ENCODE measurements at regions not wholly inside any gene's neighbourhood (a gene's known extent, or its start where the extent isn't known, plus 50 kb on each side); places are given as distances from the start of the nearest gene placed in this dataset.

DNA sequence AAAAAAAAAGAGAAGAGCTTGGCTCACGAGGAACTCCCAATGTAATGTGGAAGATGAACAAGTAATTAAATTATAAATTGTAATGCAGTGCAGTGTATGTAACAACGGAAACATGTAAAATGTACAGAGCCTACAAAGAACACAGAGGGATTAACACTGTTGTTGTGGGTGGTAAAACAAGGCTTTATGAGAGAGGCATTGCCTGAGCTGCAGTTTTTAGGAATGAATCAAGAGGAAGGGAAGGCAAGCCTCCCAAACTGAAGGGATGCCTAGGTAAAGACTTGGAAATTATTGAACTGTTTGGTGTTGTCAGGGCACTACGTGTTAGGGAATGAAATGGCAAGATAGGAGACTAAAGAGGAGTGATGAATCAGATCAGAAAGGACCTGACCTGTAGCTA is 213.7 kb downstream of the HTR7 start:
- Histone ChIP-seq H3K36me3 (ENCODE audit: control insufficient read depth in 4 of 4, insufficient read depth in 3 of 4, low read depth in 1 of 4, low read length in 3 of 4) (no peaks in the 10 kb centered on the region), H3K4me1 (ENCODE audit: control insufficient read depth in 4 of 4, insufficient read depth in 4 of 4, low read length in 3 of 4) (no peaks in the 10 kb centered on the region), H3K9me3 (ENCODE audit: control insufficient read depth in 4 of 4, low read length in 3 of 4) (no peaks in the 10 kb centered on the region), H3K9ac (ENCODE audit: low read depth in 1 of 2, low read length in 2 of 2) (no peak overlapping the region), H3K27ac (ENCODE audit: low read depth in 1 of 2, low read length in 2 of 2) (no peak overlapping the region), H3K4me3 (ENCODE audit: low read depth in 1 of 3, low read length in 3 of 3) (no peak overlapping the region), H3K27me3 (ENCODE audit: control insufficient read depth in 4 of 4, insufficient read depth in 4 of 4, low read length in 3 of 4) (no peaks in the 10 kb centered on the region)
- no peak for TF ChIP-seq CTCF (IDR thresholded peaks at IDR 0.05; ENCODE audit: low read depth, low read length, missing input control)
- TF ChIP-seq NR2F2 (IDR thresholded peaks at IDR 0.05) = no peak
- no peak for TF ChIP-seq JUND (IDR thresholded peaks at IDR 0.05)
- no peak for TF ChIP-seq EGR1 (IDR thresholded peaks at IDR 0.05; ENCODE audit: low read depth in 2 of 2)
- no peak for TF ChIP-seq YY1 (IDR thresholded peaks at IDR 0.05)
- DNase-seq (ENCODE audit: low spot score) = no peak
- 56% methylated on average over 3 of the region's 3 CpGs for WGBS

GRCh38 chr10:90650858-90651257 is 207.0 kb downstream of the HTR7 start:
- Histone ChIP-seq H3K27me3 (ENCODE audit: control insufficient read depth in 4 of 4, insufficient read depth in 4 of 4, low read length in 3 of 4) (no peaks in the 10 kb centered on the region), H3K27ac (ENCODE audit: low read depth in 1 of 2, low read length in 2 of 2) (no peak overlapping the region), H3K4me1 (ENCODE audit: control insufficient read depth in 4 of 4, insufficient read depth in 4 of 4, low read length in 3 of 4) (no peaks in the 10 kb centered on the region), H3K9ac (ENCODE audit: low read depth in 1 of 2, low read length in 2 of 2) (no peak overlapping the region), H3K4me3 (ENCODE audit: low read depth in 1 of 3, low read length in 3 of 3) (no peak overlapping the region), H3K36me3 (ENCODE audit: control insufficient read depth in 4 of 4, insufficient read depth in 3 of 4, low read depth in 1 of 4, low read length in 3 of 4) (no peaks in the 10 kb centered on the region), H3K9me3 (ENCODE audit: control insufficient read depth in 4 of 4, low read length in 3 of 4) (peaks cover 0 to 2% (median 0%) of the 10 kb centered on the region in 4 donors)
- DNase-seq (ENCODE audit: low spot score) = no peak
- TF ChIP-seq JUND (IDR thresholded peaks at IDR 0.05) (no peak), YY1 (IDR thresholded peaks at IDR 0.05) (no peak), HNF4G (IDR thresholded peaks at IDR 0.05) (no peak), HNF4A (conservative IDR thresholded peaks at IDR 0.05) (no peak), ZBTB33 (IDR thresholded peaks at IDR 0.05) (no peak), REST (IDR thresholded peaks at IDR 0.05) (no peak), RXRA (IDR thresholded peaks at IDR 0.05) (no peak), RAD21 (IDR thresholded peaks at IDR 0.05) (no peak)
- TF ChIP-seq, protein P1, sequence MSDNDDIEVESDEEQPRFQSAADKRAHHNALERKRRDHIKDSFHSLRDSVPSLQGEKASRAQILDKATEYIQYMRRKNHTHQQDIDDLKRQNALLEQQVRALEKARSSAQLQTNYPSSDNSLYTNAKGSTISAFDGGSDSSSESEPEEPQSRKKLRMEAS (IDR thresholded peaks at IDR 0.05) = no peak
- WGBS = 82% methylated on average over 2 of the region's 2 CpGs
